ENCODE measurements at regions not wholly inside any gene's neighbourhood (a gene's known extent, or its start where the extent isn't known, plus 50 kb on each side); places are given as distances from the start of the nearest gene placed in this dataset.
"Not testable (repeated sequence)": the region's sequence is repeated elsewhere in the genome, so short reads cannot be mapped to it uniquely, and the experiment has no call there.

DNA sequence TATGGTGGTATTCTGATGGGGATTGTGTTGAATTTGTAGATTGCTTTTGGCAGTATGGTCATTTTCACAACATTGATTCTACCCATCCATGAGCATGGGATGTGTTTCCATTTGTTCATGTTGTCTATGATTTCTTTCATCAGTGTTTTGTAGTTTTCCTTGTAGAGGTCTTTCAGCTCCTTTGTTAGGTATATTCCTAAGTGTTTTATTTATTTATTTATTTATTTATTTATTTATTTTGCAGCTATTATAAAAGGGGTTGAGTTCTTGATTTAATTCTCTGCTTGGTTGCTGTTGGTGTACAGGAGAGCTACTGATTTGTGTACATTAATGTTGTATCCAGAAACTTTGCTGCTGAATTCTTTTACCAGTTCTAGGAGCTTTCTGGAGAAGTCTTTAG is 181.4 kb downstream of the TM2D1 start:
- TF ChIP-seq, protein P1, sequence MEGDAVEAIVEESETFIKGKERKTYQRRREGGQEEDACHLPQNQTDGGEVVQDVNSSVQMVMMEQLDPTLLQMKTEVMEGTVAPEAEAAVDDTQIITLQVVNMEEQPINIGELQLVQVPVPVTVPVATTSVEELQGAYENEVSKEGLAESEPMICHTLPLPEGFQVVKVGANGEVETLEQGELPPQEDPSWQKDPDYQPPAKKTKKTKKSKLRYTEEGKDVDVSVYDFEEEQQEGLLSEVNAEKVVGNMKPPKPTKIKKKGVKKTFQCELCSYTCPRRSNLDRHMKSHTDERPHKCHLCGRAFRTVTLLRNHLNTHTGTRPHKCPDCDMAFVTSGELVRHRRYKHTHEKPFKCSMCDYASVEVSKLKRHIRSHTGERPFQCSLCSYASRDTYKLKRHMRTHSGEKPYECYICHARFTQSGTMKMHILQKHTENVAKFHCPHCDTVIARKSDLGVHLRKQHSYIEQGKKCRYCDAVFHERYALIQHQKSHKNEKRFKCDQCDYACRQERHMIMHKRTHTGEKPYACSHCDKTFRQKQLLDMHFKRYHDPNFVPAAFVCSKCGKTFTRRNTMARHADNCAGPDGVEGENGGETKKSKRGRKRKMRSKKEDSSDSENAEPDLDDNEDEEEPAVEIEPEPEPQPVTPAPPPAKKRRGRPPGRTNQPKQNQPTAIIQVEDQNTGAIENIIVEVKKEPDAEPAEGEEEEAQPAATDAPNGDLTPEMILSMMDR (IDR thresholded peaks at IDR 0.05) = not testable (repeated sequence)
- TF ChIP-seq POLR2AphosphoS5 (IDR thresholded peaks at IDR 0.05; ENCODE audit: insufficient read depth in 1 of 2, low read depth in 1 of 2); POLR2A (IDR thresholded peaks at IDR 0.05): not testable (repeated sequence)
